ELF-1 (cell line): ENCODE measurements at regions not wholly inside any gene's neighbourhood (a gene's known extent, or its start where the extent isn't known, plus 50 kb on each side); places are given as distances from the start of the nearest gene placed in this dataset.
A peak's percentile ranks its signal among the peaks of the same experiment; 100 is the strongest.

Experiments used
- DNase-seq: peaks from one replicate; pipeline ENCODE4 v3.0.0-alpha.2; 2016; ENCODE audit warnings: low read depth, low spot score

DNA sequence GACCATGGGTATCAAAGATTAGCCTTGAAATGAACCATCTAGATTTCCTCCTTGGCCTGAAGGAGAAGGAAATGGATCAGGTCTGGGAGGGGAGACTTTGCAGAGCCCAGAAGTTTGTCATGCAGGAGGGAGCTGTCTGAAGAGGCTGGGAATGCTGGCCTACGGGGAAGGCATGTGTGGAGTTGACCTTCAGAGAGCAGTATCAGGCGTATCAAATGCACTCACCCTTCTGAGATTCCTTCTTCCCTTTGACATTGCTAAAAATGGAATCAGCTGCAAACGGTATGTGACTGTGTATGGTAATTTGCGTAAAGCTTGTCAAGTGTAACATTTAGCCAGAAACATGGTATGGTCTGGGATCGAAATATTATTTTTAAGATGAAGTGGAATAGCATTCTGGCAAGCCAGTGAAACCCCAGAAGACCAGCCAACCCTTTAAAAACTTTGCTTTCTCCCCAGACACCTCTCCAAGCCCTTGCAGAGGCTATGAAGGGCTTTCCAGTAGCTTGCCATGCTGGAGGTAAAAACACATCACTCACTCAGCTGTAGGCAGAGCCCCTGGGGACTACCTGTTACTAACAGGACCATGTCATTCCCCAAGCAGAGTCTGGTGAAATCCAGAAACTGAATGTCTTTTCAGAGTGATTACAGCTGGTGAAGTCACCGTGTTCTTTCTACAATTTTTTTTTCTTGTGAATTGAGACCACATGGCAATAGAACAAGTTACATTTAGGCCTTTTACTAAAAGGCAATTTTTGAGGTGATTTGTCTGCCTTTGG, 174.7 kb upstream of the SLC24A5 start:
- no peak for DNase-seq

- no peak for DNase-seq
These were observed 171.0 kb upstream of the SLC24A5 start for GRCh38 chr15:47949815-47950214.

DNA sequence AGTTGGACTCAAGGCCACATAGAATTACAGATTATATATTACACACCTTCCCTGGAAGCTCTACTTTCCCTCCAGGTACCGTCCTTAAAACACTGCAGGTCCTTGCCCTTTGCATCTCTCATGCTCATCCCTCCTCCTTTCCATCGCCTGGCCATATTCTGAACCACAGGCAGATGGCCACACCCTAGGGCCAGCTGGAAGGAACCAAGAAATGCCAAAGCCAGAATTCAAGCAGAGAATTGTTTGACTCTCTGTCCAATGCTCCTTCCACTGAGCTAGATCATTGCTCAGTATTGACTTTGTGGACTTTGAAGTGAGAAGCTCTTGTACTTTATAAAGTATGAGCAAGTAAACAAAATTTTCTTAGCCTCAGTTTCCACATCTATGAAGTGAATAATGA, 170.3 kb upstream of the SLC24A5 start:
- no peak for DNase-seq

GRCh38 chr15:47951781-47952180, 169.0 kb upstream of the SLC24A5 start:
- DNase-seq, result no peak

- no peak for DNase-seq
These were observed 166.6 kb upstream of the SLC24A5 start for GRCh38 chr15:47954196-47954595.

- no peak for DNase-seq
These were observed 165.8 kb upstream of the SLC24A5 start for GRCh38 chr15:47955021-47955420.

DNA sequence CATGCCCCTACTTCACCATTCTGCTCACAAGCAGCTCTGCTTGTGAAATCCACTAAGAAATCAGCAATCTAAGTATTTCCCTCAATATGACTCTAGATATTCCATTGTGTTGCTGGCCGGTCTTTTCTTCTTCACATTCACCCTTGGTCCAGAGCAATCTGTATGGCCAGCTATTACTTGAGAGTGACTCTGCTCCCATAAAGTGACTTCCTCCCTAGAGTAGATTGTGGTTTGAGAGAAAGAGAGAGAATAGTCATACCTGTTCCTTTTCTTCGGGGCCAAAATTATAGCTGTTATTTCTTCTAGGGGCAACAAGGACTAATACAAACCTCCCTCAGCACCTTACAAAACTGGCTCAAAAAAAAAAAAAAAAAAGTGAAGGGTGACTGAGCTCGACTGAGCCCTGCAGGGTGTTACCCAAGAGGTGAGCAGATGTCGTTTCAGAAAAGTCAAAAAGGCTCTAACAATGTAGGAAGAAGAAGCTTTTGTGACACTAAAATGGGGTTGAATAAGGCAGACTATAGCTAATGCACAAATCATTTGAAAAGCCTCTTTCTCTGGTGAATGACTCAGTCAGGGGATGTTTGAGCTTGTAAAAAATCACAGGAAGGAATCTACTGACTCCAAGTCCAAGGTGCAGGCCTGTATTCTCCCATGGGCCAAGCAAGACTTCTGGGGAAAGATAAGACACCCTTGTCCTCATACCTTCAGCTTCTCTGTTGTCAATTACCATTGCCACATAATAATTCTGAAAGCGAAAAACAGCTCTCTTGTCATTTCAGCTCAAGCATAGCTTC, 161.0 kb upstream of the SLC24A5 start:
- DNase-seq, result no peak

DNA sequence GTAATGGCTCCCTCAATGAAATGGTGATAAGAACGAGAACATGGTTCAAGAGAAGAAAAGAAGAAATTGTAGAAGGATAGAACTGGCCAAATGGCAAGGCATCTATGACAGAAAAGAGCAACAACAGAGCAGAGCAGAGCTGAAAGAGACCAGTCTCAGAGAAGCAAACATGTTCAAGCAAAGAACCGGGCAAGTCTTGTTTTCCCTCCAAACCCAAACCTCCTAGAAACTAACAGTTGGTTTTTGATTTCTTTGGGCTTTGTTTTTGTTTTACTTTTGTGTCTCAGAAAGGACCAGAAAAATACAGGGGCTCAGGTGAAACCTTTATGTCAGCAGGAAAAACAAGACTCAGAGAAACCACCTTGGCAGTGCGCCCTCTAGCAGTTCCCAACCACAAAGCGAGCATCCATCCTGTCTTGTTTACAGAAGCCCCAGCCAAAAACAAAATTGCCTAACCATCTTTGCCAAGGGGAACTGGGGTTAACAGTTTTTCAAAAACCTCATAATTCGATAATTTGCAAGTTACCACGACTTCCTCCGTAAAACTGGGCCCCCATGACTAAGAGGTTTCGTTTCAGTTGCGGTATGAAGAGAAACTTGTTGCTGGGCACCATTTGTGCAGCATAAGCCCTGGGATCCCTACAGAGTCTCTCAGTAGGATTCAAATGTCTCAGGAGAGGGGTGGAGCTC, 159.2 kb upstream of the SLC24A5 start:
- no peak for DNase-seq

DNA sequence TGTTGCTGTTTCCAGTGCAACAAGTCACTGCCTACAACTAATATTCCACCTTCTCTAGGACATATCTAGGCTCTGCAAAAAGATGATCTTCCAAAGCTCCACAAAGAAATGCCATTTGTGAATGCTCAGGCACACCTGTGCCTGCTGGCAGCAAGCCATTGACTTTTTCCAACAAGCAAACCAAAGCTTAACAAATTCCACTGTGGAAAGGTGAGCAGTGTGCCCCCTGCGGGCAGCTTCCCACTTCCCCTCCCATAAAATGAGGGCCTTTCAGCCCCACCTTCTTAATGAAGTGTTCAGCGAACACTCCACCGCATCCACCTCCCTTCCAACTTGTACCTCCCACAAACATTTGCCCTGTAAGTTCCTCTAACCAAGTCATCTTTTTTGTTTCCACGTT, 157.5 kb upstream of the SLC24A5 start:
- peak; percentile 9 for DNase-seq

- no peak for DNase-seq
These were observed 156.6 kb upstream of the SLC24A5 start for GRCh38 chr15:47964229-47964628.

DNA sequence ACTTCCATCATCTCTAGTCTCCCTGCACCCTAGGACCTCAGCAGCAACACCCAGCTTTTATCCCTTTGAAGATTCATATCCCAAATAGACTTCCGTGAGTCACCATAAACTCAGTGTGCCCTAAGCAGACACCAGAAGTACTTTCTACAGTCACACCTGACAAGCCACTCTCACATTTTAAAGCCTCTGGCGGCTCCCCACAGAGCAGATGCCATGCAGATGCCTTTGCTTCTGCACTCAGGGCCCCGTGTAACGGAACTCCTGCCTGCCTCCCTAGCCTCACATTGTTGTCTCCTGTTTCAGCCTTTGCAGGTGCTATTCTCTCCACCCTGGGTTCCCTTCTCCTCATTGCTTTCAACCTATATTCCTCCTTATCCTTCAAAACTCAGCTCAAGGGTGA, 155.5 kb upstream of the SLC24A5 start:
- DNase-seq, result no peak

DNA sequence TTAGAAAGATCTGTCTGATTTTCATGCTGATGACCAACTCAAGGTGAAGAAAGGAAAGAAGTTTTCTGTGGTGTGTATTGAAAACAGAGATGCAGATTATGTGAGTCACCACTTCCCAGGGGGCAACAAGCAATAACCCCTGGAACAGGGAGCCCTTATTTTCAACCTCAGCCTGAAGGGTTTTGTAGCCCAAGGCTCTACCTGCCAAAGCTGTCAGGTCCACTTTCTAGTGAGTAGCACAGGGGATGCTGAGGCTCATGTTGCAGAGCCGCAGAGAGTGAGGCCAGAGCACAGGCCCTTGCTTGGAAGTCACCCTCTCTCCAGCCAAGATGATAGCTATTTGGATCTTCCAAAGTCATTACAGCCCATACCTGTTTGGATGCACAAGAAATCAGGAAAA, 152.2 kb upstream of the SLC24A5 start:
- DNase-seq, result peak; percentile 55

DNA sequence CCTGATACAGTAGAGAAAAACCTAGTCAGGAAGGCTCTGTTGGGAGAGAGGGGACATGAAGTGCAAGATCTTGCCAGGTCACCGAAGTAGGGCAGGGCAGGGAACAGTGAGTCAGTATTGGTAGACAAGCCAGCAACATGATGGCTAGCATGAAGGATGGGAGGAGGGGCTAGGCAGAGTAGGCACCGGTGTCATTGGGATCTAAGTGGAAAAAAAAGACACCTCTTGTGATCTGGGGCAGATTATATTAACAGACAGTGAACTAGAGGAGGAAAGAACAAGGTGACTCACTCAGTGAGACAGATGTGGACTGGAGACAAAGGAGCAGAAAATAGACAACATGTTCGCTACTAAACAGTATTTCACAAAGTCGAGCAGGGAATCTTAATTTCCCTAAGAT, 149.2 kb upstream of the SLC24A5 start:
- no peak for DNase-seq

DNA sequence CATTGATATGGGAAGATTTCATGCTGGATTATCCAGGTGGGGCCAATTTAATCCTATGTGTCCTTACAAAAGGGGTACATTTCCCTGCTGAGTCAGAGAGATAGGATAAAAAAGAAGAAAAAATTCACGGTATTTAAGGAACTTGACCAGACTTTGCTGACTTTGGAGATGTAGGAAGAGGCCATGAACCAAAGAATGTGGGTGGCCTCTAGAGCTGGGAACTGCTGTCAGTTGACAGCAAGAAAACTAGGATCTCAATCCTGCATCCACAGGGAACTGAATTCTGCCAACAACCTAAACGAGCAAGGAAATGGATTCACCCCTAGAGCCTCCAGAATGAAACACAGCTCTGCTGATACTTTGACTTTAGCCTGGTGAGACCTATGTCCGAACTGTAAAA, 148.1 kb upstream of the SLC24A5 start:
- no peak for DNase-seq

GRCh38 chr15:47974724-47975123, 146.1 kb upstream of the SLC24A5 start:
- DNase-seq, result no peak

DNA sequence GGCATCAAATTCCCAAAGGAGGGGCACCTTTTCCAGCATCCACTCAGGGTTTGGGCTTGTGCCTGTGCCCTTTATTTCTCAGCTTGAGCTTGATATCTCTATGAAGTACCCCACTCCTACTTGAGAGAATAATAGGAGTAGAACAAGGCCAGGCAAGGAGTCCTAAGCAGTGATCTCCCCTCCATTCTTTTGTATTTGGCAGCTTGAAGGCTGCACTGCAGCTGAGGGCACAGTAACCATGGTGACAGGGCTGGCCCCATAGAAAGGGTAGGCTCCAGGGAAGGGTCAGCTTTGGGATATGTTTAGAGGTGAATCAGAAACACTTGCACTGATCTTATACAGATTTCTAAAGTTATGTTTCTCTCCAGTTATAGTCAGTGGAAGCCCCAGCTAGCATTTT, 145.4 kb upstream of the SLC24A5 start:
- DNase-seq, result no peak

GRCh38 chr15:47983533-47983932, 137.3 kb upstream of the SLC24A5 start:
- DNase-seq, result no peak

DNA sequence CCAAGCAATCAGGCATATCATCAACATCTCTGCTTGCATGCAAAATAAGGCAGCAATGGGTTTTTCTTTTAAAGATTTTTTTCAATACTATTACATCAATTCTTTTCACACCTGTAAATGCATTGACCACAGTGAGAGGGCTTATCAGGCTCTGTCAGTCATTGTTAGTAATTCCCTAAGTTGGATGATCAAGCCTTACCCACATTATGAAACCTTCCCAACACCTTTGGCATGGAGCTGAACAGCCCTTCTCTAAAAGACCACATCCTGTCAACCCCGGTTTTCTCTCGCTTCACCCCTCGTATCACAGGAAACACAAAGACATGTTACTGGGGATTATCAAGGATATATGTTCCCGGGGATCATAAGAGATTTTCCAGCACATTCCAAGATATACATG, 135.2 kb upstream of the SLC24A5 start:
- DNase-seq, result no peak

GRCh38 chr15:47987461-47987860, 133.3 kb upstream of the SLC24A5 start:
- no peak for DNase-seq

- no peak for DNase-seq
These were observed 132.8 kb upstream of the SLC24A5 start for GRCh38 chr15:47987908-47988532.

DNA sequence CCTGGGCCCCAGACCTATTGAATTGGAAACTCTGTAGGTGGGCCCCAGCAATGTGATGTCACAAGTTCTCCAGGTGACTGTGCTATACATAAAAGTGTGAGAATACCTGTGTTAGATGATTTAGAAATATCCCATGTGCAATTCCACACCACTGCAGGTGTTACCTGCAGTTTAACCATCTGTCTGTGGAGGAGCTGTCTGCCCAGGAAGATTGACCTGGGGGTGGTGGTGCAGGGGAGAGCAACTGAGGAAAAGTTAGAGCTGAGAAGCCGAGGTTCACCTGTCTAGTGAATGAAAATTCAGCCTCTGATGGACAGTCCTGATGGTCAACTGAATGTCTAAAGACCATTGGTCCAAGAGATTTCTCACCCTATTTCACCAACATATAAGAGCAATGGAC, 132.2 kb upstream of the SLC24A5 start:
- DNase-seq, result no peak

DNA sequence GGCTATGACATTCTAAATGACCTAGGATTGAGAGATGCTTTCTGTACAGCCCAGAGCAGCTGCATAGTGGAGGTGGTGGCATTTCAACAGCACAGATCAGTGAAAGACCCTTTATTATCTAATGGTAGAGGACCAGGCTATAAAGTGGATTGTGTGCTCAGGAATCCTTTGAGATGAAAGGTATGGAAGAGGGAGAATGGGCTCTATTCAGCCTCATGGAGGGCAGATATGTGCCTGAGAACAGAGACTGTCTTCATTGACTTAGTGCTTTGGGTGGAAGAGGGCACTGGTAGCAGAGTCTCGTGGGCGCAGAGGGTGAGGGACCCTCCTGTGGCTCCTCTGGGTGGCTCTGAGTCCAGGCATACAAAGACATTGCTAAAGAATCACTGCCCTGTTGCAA, 130.0 kb upstream of the SLC24A5 start:
- DNase-seq, result no peak
